IPS-NIHi7 (cell line): ENCODE measurements at regions not wholly inside any gene's neighbourhood (a gene's known extent, or its start where the extent isn't known, plus 50 kb on each side); places are given as distances from the start of the nearest gene placed in this dataset.

ENCODE experiments used
- DNase-seq: peaks from one replicate; pipeline ENCODE4 v3.0.0; 2012; ENCODE audit warnings: mixed read lengths; ENCODE audit errors: extremely low spot score

DNA sequence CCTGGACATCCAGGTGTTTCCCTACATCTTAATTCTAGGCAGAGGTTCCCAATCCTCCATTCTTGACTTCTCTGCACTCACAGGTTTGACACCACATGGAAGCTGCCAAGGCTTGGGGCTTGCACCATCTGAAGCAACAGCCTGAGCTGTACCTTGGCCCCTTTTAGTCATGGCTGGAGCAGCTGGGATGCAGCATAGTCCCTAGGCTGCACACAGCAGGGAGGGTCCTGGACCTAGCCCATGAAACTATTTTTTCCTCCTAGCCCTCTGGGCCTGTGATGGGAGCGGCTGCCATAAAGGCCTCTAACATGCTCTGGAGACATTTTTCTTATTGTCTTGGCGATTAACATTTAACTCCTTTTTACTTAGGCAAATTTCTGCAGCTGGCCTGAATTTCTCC is 417.2 kb upstream of the FLRT2 start:
- no peak for DNase-seq

- DNase-seq: no peak
Observed at GRCh38 chr14:85115921-85116320, 414.0 kb upstream of the FLRT2 start.

GRCh38 chr14:85118274-85118673 is 411.7 kb upstream of the FLRT2 start:
- DNase-seq: no peak

DNA sequence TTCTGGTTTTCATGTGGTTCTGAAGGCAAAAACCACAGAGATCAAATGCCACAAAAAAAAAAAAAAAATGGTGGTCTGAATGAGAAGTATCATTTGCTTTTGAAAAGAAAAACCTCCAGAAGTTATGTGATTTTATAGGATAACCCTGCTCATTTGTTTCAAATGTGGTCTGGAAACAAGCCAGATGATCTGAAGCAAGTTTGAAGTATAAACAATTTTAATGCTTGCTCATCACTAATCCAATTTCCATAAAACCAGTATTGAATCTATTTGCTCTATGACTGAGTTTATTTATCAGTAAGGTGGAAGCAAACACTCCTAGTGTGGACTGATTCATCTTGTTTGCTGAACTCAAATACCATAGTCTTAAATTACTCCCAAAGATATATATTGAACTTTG is 407.3 kb upstream of the FLRT2 start:
- DNase-seq: no peak

- no peak for DNase-seq
Observed at GRCh38 chr14:85123755-85124154, 406.2 kb upstream of the FLRT2 start.

DNA sequence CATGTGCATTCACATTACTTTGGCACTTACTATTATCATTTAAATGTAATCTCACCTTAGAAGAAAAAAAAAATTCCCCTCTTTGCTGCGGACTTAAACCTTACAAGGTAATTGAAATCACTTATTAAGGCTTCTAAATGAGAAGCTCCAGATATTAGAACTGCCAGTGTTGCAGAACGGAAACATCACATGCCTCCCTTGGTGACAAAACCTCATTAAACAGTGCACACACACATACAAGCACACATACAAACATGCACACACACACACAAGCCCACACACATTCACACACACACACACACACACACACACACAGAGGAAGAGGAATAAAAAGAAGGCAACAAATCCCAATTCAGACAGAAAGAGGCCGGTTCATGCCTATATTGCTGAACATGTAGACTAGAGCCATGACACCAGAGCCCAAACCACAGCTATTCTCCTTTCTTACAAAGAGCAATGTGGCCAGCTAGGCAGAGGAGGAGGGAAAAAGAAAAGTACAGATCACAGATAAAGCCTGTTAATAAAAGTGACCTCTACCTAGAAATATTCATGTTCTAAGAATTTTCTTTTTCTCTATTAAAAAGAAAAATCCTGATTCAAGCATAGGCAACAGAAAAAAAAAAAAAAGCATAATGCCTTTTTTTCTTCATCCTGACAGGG is 405.2 kb upstream of the FLRT2 start:
- DNase-seq: no peak

GRCh38 chr14:85125291-85125670 is 404.7 kb upstream of the FLRT2 start:
- DNase-seq: peak; percentile 7

DNA sequence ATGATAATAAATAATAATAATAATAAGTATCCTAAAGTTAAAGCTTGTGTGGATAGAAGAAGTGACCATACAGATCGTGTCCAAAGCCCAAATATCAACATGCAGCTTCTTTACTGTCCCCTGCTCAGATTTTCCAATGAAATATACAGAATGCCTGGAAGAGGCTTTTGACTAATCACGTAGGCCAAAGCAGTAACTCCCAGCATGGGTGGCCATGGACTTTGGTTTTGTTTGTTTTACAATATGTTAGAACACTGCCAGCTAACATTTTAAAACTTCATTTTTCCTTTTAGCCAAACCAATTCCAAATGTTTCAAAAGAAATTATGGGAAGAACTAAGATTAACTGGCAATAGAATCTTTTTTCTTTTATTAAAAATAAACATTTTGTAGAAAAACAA is 400.0 kb upstream of the FLRT2 start:
- no peak for DNase-seq

- peak; percentile 50 for DNase-seq
Observed at GRCh38 chr14:85131226-85131922, 398.6 kb upstream of the FLRT2 start.

DNA sequence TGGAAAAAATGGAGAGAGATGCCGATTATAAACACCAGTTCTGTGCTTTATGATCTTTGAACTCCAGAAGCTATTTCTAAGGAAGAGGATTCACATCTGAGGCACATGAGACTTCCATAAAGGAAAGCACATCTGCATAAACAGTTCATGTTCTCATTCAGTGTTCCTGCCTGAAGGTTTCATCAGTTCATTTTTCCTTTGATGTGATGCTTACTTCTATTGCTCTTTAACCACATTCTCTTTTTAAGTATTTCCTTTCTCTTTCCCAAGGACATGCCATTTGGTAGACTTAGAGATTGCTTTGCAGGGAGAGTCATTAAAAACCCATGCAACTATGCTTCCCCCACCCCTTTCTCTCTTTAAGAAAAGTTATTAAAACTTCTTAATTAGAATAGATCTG is 387.0 kb upstream of the FLRT2 start:
- DNase-seq: no peak

- no peak for DNase-seq
Observed at GRCh38 chr14:85146779-85147178, 383.2 kb upstream of the FLRT2 start.

DNA sequence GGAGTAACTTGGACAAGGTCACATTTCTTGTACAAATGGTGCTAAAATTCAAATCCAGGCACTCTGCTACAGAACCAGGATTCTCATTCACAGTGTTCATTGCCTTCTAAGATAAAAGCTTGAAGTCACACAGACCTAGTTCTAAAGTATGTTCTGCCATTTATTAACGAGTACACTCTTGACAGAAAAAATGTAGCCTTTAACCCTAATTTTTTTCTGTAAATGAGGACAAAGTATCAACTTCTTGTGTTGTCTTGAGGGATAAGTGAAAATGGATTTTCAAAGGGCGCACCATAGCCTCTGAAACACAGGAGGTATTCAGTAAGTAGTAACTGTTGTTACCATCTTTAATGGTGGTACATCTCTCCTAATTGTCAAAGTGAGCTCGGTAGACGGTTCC is 379.8 kb upstream of the FLRT2 start:
- no peak for DNase-seq

- no peak for DNase-seq
Observed at GRCh38 chr14:85154714-85155113, 375.2 kb upstream of the FLRT2 start.

- DNase-seq: no peak
Observed at GRCh38 chr14:85156319-85156718, 373.6 kb upstream of the FLRT2 start.

DNA sequence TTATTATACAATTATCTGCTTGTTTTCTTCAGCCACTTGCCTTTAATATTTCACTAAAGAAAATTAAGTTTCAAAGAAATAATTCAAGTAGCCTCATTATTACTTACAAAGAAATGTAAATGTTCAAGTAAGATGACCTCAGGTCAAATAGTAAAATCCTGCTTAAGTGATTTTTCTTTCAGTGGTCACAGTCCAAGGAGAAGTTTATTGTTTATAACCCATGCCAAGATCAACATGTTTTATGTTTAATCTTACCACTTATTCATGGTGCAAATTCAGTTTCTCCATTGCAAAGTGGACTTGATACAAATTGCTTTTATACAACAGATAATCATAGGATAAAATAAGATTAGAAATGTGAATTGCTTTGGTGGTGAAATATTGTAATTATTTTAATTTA is 370.2 kb upstream of the FLRT2 start:
- no peak for DNase-seq

GRCh38 chr14:85165094-85165493 is 364.9 kb upstream of the FLRT2 start:
- no peak for DNase-seq

GRCh38 chr14:85169381-85169780 is 360.6 kb upstream of the FLRT2 start:
- DNase-seq: no peak

DNA sequence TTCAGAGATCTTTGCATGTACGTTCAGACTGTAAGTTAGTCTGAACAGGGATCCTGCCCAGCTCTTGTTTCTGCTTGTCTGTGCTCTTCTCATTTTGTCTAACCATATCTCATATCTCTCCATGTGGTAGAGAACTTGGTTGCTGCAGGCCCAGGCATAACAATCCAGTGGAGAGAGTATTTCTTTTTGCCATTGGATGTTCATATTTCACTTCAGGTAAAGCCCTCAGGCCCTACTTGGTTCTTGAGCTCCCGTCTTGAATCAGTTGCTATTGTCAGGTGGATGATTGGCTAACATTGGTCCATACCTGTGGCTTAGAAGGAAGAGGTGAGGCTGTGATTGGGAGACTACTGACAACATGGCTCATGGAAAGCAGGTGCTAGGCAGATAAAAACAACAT is 357.7 kb upstream of the FLRT2 start:
- no peak for DNase-seq

GRCh38 chr14:85172889-85173477 is 357.0 kb upstream of the FLRT2 start:
- DNase-seq: no peak

GRCh38 chr14:85175556-85175955 is 354.4 kb upstream of the FLRT2 start:
- no peak for DNase-seq

DNA sequence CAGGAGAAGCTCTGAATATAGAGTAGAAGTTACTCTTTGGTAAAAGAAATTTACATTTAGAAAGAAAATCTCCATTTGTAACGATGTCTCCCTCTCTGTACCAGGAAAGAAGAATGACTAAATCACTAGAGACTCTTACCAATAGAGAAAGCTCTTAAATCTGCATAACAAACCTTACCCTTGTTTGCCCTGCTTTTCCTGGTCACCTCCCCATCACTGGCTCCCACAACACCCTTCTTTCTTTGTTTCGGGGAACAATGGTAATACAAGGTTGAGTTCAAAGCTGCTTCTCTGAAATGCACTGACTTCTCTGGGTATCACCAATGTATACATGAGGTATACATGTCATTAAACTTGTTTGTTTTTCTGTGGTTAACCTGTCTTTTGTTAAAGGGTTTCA is 351.1 kb upstream of the FLRT2 start:
- no peak for DNase-seq

- DNase-seq: no peak
Observed at GRCh38 chr14:85180876-85181275, 349.1 kb upstream of the FLRT2 start.

GRCh38 chr14:85182282-85182681 is 347.7 kb upstream of the FLRT2 start:
- no peak for DNase-seq
